ENCODE measurements at regions not wholly inside any gene's neighbourhood (a gene's known extent, or its start where the extent isn't known, plus 50 kb on each side); places are given as distances from the start of the nearest gene placed in this dataset.

DNA sequence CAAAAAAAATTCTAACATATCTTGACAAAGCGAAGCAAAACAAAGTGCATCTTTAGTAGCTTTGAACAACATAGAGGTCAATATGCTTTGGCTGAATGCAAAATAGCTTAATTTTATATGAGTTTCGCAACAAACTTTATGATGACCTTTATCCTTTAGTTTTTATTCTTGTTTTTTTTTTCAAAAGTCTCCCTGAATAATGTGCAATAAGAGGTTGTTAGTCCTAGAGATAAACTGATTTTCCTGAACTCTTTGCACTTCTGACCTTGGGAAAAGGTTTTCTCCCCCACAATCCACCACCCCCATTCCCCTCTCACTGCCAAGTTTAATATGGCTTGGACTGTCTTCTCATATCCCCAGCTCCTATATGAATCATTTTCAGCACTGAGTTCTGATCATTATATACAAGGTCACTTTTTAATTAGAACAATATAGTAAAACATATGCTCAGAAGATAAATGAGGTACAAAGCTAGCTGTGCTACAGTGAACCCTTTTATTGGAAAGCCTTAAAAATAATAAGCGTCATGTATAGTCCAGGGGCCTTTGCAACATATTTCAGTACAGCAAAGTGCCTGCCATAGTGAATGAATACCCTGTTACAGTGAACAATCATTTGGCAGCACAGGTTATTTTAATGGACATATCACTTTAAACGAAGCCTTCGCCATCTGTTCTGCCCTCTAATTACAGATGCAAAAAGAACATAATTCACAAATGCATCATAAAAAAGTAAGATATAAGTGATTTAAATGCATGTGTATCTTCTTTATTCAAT is 496.3 kb upstream of the NR2F2 start:
- intact Hi-C loops (cut with micrococcal nuclease): loop anchor here (5.0 to 10.0 kb wide), 3 partner anchors 163 to 501 kb away; partner anchors contain the start of gene NR2F2

- intact Hi-C loops (cut with micrococcal nuclease): loop anchor here (5.0 to 10.0 kb wide), 3 partner anchors 231 to 498 kb away; partner anchors contain the start of gene NR2F2
These were observed 494.0 kb upstream of the NR2F2 start for GRCh38 chr15:95836536-95836935.

- intact Hi-C loops (cut with micrococcal nuclease): loop anchor here (5.0 to 10.0 kb wide), 3 partner anchors 230 to 497 kb away; partner anchors contain the start of gene NR2F2
These were observed 493.0 kb upstream of the NR2F2 start for GRCh38 chr15:95837341-95838004.

DNA sequence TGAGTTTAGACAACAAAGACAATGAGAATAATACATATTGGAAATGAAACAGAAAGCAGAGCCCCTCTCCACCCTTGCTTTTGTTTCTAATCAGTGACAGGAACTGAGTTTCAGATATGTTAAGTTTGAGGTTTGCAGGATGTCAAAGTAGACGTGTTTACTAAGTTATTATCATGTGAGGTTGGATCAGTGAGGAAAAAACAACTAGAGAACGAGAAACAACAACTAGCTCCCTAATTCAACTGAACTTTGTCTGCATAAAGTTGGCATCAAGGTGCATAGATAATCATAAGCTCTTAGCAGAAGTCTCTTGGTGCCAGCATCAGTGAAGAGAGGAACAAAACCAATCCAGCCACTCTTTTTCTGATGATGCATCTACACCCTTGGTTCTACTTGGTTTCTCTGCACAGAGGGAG is 491.1 kb upstream of the NR2F2 start:
- intact Hi-C loops (cut with micrococcal nuclease): loop anchor here (1.0 to 10.0 kb wide), 9 partner anchors 25 to 1255 kb away; partner anchors contain the start of gene NR2F2

DNA sequence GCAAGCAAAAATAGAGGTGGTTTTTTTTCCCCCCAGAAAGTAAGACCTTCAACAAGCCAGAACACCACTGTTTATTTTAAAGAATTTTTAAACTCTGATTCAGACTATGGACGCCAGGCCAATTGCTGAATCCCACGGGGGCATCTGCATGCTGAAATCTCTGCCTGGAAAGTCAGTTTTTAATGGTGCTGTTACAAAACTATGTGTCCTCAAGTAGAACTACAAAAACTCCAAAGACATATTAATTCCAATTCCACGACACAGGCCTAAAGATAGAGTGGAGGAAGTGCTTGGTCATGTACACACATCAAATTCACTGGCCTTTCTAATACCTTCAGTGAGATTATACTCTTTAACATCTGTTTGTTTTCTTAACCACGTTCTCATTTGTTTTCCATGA is 490.5 kb upstream of the NR2F2 start:
- intact Hi-C loops (cut with micrococcal nuclease): no loop called here

DNA sequence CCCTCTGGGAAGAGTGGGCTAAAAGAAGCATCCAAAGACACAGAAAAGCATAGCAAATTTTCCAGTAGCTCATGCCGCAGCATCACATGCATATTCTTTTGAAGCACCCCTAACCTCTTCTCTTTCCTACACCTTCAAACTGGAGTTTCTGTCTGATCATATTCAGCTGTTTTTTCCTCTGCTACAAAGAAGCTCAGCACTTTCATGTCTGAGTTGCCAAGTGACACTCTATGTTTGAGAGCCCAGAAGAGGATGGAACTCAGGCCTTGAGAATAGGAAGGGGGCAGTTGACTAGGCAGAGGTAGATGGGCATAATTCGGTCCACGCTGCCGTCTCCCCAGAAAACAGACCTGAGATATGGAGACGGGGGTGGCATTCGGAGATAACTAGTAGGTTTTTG is 489.6 kb upstream of the NR2F2 start:
- intact Hi-C loops (cut with micrococcal nuclease): no loop called here

DNA sequence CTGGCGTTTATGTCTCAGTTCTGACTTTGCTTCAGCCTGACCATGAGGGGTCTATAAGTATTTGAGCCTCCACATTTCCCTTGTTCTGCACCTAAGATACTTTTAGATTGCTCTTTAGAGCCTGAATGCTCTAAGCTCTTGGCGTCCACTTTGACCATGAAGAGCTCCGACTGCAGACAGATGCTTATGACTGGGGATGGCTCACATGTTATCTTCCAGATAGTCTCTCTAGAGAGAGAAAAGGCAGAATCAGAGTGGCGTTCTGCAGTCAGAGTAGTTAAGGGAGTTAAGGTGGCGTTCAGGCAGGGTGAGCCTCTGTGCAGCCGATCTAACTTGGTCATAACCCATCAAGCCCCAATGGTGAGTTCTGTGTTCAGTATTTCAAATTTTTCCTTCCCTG is 487.9 kb upstream of the NR2F2 start:
- intact Hi-C loops (cut with micrococcal nuclease): no loop called here

DNA sequence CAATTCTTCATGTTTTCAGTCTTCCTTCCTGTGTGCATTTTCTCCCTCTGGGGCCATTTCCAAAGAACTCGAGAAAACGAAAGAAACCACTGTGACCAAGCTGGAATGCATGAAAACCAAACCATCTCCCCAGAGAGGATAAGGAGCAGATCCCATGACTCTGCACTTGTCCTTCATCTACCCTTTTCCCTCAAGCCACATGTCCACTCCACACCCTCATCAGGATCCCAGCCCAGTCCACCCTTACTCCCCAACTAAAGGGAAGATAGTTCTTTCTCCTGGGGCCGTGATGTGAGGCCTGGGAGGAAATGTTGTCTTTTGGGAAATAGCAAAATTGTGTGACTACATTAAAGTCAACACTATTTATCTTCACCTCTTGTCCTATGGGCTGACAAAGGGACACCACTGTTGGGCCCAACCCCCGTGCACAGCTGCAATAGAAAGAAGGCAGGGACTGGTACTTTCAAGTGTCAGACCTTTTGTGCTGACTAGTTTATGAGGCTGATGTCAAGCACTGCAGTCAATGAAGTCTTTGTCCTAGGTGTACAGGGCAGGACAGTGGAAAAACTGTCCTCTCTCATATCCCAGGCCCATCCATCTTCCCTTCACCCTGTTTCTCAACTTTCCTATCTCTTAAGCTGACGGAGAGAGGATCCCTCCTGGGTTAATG is 487.1 kb upstream of the NR2F2 start:
- intact Hi-C loops (cut with micrococcal nuclease): no loop called here

DNA sequence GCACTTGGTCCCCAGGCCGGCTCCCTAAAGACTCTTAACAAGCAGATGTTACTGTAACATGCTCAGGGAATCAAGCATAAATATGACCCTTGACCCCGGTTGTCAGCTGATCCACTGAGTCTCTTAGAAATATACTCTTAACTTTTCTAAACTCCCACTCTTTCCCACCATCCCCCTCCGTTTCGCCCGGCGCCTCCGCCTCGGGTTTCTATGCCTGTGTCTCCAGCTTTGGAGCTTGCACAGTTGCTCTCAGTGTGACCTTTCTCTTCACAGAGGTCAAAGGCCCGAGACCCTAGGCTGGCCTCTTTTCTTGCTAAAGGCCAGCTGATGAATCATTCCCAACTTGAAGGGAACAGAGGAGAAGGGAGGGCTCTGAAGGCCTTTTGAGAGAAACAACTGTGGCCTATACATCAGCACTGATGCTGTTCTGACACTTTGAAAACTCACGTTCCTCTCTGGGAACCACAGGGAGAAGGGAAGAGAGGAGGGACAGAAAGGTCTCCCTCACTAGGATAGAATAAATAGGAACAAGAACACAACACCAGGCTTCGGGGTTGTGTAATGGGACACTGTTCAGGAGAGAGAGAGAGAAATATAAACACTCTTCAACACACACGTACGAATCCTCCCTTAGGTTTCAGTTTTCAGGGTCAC is 484.5 kb upstream of the NR2F2 start:
- intact Hi-C loops (cut with micrococcal nuclease): no loop called here

DNA sequence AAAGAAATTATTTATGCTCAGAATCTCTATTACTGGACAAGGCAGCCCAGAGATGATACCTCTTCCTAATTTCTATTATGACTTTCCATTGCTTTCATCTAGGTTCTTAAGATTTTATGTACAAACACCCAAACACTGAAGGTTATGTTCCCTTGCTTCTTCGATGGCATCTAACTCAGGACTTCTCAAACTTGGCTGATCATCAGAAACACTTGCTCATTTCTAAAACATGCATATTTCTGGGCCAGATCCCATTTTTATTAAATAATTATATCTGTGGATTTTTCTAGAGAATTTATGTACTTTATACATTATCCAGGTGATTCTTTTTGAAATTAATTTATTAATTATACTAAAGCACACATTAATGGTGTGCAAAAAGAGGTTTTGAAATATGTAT is 482.4 kb upstream of the NR2F2 start:
- intact Hi-C loops (cut with micrococcal nuclease): no loop called here

DNA sequence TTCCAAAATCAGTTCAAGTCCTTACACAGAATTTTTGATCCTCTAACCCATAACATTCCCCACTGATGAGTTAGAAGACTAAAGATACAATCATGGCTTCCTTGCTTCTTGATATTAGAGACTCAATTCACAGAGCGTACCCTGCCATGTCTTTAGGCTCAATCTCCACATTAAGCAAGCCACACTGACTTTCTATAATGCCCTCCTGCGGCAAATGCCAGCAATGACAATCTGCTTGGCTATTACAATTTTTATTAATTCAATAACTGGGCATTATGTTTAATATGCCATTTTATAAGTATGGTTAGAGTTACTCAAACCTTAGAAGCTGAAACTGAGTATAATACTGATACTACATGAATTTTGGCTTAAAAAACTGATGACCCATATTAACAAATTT is 479.7 kb upstream of the NR2F2 start:
- intact Hi-C loops (cut with micrococcal nuclease): no loop called here

DNA sequence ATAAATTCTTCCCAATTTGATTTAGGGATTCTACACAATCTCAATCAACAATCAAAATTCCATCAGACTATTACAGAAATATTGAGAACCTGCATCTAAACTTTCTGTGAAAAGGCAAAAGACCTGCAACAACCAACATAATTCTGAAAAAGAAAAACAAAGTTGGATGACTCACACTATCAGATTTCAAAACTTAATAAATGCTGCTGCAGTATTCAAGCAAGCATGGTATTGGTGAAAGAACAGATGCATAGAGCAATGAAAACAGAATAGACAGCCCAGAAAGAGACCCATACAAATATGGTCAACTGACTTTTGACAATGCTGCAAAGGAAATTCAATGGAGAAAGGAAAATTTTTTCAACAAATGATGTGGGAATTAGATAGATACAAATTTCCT is 477.1 kb upstream of the NR2F2 start:
- intact Hi-C loops (cut with micrococcal nuclease): no loop called here

GRCh38 chr15:95857124-95857757 is 473.3 kb upstream of the NR2F2 start:
- intact Hi-C loops (cut with micrococcal nuclease): no loop called here

- intact Hi-C loops (cut with micrococcal nuclease): no loop called here
These were observed 472.7 kb upstream of the NR2F2 start for GRCh38 chr15:95857758-95858157.

- intact Hi-C loops (cut with micrococcal nuclease): no loop called here
These were observed 470.1 kb upstream of the NR2F2 start for GRCh38 chr15:95860406-95860805.

DNA sequence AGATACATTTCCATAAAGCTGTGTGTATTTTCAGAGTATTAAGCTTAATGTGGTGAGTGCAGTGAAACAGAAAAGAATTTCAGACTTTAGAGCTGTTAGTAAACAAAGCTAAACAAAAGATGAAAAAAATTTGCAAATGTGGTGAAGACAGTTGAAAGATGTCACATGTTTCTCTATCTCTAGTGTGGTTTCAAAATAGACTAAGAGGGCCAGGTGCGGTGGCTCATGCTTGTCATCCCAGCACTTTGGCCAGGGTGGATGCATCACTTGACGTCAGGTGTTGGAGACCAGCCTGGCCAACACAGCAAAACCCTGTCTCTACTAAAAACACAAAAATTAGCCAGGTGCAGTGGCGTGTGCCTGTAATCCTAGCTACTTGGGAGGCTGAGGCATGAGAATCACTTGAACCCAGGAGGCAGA is 466.0 kb upstream of the NR2F2 start:
- intact Hi-C loops (cut with micrococcal nuclease): loop anchor here (1.0 to 2.0 kb wide), 3 partner anchors 15 to 580 kb away; no protein-coding TSS in a partner anchor

DNA sequence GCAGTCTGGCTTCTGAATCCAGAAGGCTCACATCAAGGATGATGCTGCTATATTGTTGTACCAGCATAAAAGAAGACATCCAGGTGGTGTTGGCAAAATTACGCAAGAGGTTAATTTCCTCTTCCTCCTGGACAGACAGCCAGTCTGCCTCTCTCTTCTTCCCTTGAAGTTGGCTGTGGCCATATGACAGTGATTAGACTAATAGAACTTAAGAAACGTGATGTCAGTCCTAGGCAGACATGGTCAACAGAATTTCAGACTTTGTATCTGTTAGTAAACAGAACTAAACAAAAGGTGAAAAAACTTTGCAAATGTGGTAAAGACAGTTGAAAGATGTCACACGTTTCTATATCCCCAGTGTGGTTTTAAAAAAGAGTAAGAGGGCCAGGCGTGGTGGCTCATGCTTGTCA is 465.2 kb upstream of the NR2F2 start:
- intact Hi-C loops (cut with micrococcal nuclease): loop anchor here (2.0 kb wide), 1 partner anchor 581 kb away; no protein-coding TSS in a partner anchor

GRCh38 chr15:95866711-95867440 is 463.6 kb upstream of the NR2F2 start:
- intact Hi-C loops (cut with micrococcal nuclease): no loop called here

DNA sequence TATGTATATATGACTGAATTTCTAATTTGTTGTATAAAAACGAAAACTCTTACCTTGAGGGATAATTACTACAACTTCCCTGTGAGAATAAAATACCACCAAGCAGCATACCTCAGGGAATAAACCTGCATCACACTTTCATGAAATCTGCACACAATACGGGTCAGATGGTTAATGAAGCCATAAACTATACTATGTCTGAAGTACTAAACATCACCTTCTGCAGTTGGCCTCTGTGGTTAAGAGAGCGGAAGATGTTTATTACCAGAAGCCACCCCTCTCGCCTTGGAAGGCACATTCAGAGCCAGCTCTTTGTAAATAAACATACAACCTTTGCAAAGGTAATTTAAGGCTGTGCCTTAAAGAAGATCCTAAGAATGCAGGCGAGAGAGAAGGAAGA is 462.1 kb upstream of the NR2F2 start:
- intact Hi-C loops (cut with micrococcal nuclease): no loop called here

DNA sequence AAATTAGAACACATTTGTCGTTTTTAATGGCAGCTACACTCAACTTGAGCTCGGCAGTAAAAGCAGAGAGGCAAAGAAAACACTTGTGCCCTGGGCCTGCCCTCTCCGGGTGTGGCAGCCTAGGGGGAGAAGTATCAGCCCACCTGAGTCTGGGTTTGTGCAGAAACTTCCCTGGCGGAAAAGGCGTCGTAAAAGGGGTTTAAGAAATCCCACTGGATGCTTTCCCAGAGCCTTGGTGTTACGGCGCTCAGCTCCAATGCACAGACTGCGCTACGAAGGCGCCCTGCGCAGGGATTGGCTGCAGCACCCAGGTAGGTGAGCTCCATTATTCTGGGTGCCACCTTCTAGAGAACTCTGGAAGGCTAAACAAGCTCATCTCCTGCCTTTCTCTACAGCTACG is 461.5 kb upstream of the NR2F2 start:
- intact Hi-C loops (cut with micrococcal nuclease): no loop called here
